ENCODE measurements at regions not wholly inside any gene's neighbourhood (a gene's known extent, or its start where the extent isn't known, plus 50 kb on each side); places are given as distances from the start of the nearest gene placed in this dataset.

GRCh38 chr11:36870361-36870760 lies 272.3 kb upstream of the RAG2 start:
- TF ChIP-seq CTCF (IDR thresholded peaks at IDR 0.05) (no peak), POLR2A (IDR thresholded peaks at IDR 0.05) (no peak)

Measured in ovary (tissue), 3 donors.